IPS DF 4.7 (cell line): ENCODE measurements at regions not wholly inside any gene's neighbourhood (a gene's known extent, or its start where the extent isn't known, plus 50 kb on each side); places are given as distances from the start of the nearest gene placed in this dataset.

Source experiments
- DNase-seq: peaks from one replicate; pipeline ENCODE4 v3.0.0-alpha.2; 2013; ENCODE audit warnings: low spot score; ENCODE audit errors: extremely low read depth

DNA sequence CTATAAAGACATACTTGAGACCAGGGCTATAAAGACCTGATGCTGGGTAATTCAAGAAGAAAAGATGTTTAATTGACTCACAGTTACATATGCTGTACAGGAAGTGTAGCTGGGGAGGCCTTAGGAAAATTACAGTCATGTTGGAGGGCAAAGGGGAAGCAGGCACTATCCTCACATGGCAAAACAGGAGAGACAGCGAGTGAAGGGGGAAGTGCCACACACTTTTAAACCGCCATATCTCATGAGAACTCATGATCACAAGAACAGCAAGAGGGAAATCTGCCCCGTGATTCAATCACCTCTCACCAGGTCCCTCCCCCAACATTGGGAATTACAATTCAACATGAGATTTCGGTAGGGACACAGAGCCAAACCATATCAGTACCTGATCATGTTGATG is 89.9 kb upstream of the ADAMTSL1 start:
- no peak for DNase-seq

DNA sequence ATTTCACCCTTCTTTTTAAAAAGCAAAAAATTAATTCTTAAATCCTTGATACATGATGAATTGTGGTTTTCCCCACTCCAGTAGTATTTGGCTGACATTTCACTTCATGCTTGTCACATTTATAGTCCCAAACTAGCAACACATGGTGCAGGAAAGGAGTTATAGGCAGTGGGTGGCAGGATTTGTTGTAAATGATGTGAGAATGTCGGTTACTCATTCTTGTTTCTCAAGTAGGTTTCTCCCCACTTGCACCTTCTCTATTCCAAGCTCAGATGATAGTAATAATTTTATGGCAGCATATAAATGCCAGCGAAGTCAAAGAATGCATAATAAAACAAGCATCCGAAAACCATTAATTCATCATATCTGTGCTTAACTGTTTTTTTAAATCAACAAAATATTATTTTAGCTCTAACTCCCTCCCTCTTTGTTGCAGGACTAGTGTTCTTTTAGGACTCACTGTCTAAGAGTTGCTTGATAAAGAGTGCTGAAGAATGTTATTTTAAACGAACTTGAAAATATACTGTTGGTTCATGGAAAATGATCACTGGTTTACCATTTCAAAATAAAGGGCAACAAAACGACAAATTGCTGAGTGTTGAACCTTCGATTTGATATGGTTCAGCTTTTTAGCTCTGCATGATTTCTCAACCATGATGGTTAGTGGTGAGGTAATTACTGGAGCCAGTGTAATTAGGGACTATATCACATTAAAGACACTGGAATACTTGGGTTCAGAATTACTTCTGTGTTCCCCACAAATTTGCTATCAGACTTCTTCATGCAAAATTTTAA is 88.1 kb upstream of the ADAMTSL1 start:
- DNase-seq: no peak

DNA sequence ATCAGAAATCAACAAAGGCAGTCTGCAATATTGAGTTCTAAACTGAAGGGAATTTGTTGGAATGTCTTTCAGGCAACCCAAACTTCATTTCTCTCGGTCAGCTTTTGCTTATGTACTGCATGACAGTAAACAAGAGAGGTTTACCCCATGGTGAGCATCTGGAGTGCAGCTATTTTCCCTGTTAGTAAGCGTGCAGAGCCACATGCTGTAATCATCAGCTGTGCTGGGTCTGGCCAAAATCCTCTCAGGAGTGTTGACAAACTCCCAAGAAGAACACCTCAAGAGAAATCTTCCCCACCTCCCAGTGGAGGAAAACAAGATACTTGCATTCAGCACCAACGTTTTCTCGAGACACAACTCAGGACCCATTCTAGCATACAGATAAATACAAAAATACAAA is 83.6 kb upstream of the ADAMTSL1 start:
- DNase-seq: no peak

DNA sequence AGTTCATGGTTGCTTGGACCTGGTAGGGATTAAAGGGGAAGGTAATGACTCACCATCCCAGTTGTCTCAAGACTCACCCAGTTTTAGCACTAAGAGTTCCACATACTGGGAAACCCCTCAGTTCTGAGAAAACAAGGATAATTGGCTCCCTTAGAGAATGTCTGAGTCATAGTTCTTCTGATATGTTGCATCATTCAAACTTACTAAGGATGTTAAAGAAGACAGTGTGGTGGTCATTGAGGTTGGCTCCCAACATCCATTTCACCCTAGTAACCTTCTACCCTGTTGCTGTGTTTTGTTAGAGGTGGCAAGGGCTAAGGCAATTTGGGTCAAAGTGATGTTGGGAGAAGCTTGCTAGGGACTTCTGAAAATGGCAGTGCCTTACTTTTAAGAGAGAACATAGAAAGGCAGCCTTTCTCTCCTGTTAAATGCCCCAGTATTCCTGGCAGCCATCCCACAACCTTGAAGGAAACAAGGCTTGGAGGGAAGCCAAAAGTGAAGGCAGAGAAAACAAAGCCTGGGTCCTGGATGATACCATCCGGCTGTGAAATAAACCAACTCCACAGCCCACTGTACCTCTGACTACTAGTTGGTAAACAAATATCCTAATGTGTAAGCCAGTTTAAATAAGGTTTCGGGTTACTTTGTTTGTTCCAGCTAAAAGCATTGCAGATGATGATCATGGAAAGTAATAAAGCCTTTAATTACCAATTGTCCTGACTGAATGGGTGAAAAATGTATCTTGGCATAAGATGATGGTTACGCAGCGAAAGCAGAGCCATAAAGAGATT is 80.4 kb upstream of the ADAMTSL1 start:
- DNase-seq: no peak

DNA sequence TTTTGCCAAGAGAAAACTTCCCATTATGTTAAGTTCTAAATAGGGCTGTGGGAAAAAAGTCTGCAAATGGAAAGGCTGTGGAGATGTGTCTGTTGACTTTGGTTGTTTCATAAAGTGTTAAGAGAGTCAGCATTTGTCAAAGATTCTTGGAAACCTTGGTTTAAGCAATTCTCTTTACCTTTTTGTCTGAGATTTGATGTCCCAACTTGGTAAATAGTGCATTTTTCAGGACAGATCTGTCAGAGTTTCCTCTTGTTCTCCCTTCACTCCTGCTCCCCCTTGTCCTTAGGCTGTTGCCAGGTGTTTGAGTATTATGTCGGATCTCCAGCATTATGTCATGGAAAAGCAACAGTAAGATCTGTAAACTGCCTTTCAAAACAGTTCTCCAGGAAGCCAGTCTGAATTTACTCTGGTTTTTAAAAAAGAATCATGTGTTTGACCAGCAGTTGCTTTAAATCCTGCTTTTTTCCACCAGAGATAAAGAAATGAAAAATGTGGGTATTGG is 79.1 kb upstream of the ADAMTSL1 start:
- no peak for DNase-seq

DNA sequence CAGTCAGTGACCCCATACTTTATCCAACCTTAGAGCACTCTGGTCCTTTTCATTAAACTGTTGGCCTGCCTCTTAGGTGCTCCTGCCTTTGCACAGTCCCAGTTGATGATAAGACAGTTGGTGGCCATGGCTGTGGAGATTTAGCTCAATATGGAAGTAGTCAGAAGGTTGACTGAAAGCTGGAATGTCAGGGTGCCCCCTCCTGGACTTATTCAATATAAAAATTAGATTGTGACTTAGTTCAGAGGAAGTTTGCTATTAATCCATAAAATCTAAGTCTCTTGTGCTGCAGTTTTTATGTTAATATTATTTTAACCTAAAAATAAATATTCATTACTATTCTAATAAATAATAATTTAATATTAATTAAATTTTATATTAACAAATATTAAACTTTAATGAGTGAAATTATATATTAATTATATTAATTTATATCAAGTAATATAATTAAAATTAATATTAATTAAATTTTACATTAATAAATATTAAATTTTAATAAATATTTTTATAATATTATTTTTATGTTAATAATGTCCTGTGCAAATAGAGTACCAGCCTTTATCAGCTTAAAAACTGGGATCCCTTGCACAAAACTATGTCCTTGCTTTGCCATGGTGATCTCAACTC is 77.7 kb upstream of the ADAMTSL1 start:
- no peak for DNase-seq

DNA sequence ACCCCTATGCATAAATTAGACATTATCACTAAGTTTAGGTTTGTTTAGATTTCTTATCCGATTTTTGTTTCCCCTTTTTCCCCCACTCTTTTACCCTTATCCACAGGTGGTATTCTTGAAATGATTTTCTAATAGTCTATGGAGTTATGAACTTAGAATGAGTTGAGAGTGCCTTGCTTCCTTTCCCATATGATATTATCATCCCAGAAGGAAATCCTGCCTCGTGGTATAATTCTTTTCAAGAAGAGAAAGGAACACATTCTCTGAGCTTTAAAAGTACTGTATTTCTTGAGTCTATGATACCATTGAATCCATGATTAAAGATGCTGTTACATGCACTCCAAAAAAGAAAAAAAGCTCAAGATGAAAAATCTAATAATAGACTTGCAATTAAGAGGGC is 76.9 kb upstream of the ADAMTSL1 start:
- DNase-seq: no peak

DNA sequence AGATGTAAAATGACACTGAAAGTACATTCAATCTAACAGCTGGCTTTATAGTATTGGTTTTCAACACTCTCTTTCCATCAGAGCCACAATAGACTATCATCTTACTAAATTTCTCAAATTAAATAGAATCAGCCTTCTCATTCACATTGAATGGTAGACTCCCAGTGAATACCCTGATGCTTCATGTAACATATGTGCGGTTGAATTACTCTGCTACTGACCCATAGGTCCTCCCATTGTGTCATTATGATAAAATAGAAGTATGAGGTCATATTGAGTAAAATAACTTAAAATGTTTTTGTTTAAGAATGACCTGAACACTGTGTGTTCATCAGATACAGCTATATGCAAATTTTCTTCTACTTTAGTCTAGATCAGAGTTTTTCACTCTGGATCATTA is 75.9 kb upstream of the ADAMTSL1 start:
- DNase-seq: no peak

DNA sequence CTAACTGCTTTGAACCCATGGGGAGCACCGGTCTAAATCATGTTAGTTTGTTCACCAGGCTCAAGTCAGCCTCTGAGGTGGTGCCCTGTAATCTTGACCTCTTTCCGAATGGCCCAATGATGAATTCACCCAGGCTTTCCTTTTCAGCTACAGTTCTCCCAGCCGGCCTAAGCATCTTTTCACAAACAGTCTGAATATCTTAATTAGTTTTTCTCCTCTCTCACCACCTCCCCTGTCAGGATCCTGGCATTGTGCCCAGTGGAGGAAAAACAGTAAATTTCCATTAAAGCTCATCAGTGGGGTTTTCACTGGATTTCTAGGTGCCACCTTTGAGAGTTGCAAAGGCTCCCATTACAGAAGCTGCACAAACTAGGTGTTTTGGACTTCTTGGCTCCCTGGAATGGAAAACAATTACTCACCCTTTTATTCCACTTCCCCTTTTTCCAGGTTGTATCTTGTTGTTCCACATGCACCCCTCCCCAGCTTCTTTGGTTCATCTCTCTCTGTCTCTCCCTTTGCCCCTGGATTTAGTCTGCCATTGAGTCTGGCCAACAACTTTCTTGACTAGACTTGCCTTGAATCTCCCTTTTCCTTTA is 69.4 kb upstream of the ADAMTSL1 start:
- DNase-seq: no peak

DNA sequence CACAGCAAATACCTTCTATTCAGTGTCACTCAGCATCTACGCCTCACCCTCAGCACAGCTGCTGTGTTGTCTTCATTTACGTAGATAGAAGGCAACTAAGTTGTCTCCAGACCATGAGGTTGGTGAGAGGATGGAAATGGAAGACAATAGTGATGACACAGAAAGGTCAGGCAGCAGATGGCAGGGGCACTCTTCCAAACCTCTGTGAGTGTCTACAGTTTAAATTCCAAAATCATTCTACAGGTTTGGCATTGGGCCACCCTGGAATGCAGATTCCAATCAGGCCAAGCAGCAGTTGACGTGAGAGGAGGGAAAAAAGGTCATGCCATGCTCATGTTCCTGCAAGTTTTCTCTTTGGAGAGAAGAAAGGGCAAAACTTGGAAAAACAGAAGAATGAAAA is 68.7 kb upstream of the ADAMTSL1 start:
- no peak for DNase-seq

DNA sequence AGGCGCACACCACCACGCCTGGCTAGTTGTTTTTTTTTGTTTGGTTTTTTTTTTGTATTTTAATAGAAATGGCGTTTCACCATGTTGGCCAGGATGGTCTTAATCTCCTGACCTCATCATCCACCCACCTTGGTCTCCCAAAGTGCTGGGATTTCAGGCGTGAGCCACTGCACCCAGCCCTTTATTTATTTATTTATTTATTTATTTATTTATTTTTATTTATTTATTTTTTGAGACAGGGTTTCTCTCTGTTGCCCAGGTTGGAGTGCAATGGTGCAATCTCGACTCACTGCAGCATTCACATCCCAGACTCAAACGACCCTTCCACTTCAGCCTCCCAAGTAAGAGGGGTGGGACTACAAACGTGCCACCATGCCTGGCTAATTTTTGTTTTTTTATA is 63.0 kb upstream of the ADAMTSL1 start:
- DNase-seq: no peak

DNA sequence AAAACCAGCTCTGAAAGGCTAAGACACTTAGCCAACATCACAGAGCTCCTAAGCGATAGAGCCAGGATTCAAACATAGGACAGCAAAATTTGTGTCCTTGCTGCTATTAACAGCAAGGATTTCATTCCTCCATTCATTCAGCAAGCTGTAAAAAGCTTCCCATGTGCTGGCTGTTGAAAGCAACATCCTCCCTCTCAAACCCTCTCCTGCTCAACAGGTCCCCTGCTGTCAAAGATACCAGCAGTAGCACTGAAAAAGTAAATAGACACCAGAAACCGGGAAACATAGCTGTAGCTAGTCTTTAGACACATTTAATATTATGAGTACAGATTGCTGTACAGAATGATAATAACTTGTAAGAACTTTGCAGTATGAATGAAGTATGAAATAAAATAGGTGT is 52.6 kb upstream of the ADAMTSL1 start:
- DNase-seq: no peak

DNA sequence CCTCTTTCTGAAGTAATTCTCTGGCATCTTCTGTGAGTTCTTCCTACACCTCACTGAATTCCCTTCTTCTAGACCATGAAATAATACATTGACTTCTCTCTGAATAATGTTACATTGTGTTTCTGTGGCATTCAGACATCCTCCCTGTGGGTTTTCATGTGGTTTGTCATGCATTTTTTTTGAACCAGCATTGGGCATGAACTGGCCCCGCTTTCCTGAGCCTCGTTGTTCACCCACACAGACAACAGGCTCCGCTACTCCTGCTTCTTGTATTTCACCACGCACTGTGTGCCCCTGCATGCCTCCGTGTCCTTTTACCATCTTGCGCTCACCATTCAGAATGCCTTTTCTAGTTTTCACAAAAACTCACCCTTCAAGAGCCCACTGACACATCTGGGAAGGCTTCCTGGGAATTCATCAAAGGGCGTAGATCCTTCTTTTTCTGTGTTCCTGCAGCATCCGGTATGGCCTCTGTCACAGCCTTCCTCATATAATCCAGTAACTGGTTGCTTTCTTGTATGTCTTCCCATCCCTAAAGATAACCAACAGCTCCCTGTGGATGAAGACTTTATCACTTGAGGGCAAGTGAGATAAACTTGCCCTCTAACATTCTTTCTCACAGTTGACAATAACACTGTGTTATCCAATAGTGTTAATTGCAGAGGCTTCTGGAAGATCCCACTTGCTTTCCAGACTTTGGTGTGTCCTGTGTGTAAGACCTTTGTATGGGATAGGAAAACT is 51.5 kb upstream of the ADAMTSL1 start:
- DNase-seq: no peak

DNA sequence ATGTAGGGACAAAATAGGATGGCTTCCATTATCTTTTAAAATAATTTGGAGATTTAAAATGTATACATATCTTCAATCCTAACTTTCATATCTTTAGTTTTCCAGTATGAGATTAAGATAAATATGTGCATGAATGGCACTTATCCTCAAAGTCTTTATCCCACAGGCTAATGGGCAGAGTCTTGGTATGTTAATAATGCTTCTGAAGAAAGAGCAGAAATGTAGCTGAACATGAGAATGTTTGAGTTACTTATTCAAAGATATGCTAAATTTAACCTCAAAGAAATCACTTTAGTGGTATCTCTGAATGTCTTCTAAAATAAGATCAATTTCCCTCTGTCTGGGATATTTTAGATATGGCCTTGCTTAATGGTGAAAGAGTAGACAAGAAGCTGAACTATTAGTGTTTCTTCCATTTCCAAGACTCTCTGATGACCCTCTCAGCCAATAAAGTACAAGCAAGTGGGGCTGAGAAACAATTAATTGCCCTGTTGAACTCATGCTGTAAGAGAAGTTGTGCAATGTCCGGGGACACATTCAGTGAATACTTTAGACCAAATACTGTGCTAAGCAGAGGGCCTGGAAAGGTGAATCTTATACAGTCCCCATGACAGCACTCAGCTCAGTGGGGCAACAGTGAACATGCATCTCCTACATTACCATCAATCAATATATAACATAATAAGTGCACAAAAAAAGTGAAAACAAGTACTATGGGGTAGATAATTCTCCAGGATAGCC is 50.0 kb upstream of the ADAMTSL1 start:
- DNase-seq: no peak
